ENCODE measurements at regions not wholly inside any gene's neighbourhood (a gene's known extent, or its start where the extent isn't known, plus 50 kb on each side); places are given as distances from the start of the nearest gene placed in this dataset.

GRCh38 chr2:152250421-152251100 is 75.0 kb upstream of the STAM2 start:
- Histone ChIP-seq H3K18ac (ENCODE audit: low read length) (no peak overlapping the region), H3K27ac (replicated peaks; ENCODE audit: low read length) (no peak overlapping the region), H3K4me1 (ENCODE audit: control insufficient read depth in 2 of 2, insufficient read depth in 1 of 2, low read depth in 1 of 2, low read length in 2 of 2) (peaks cover 0 to 2% of the 10 kb centered on the region in 2 donors), H3K4me2 (ENCODE audit: insufficient read depth, low read length, poor library complexity, severe bottlenecking) (no peak overlapping the region), H2AFZ (ENCODE audit: low read length) (no peak overlapping the region), H3K79me1 (ENCODE audit: low read depth, low read length) (no peaks in the 10 kb centered on the region), H4K91ac (ENCODE audit: low read depth, low read length, poor library complexity) (no peak overlapping the region), H3K27me3 (ENCODE audit: control insufficient read depth in 3 of 3, insufficient read depth in 3 of 3, low read depth in 1 of 3, low read length in 3 of 3) (peaks cover 0 to 29% (median 0%) of the 10 kb centered on the region in 3 experiments), H4K8ac (ENCODE audit: low read depth, low read length) (no peak overlapping the region), H3K4me3 (ENCODE audit: low read length in 2 of 2) (no peak overlapping the region), H2BK15ac (ENCODE audit: low read length) (no peak overlapping the region), H3K4ac (ENCODE audit: low read length) (no peak overlapping the region), H2BK12ac (ENCODE audit: low read length) (no peak overlapping the region), H3K9ac (ENCODE audit: low read depth, low read length, poor library complexity) (no peak overlapping the region), H3K36me3 (replicated peaks in 1 of 2; ENCODE audit: control insufficient read depth in 2 of 2, insufficient read depth in 2 of 2, low read length in 2 of 2) (no peaks in the 10 kb centered on the region), H3K9me3 (replicated peaks in 1 of 2; ENCODE audit: control insufficient read depth in 2 of 2, insufficient read depth in 1 of 2, low read depth in 1 of 2, low read length in 2 of 2) (no peaks in the 10 kb centered on the region), H2AK5ac (ENCODE audit: low read depth, low read length) (no peak overlapping the region), H3K23ac (ENCODE audit: low read depth, low read length, poor library complexity) (no peak overlapping the region), H2BK120ac (ENCODE audit: low read depth, low read length) (no peak overlapping the region), H3K14ac (ENCODE audit: low read length) (no peak overlapping the region), H2BK5ac (ENCODE audit: low read length) (no peak overlapping the region)
- WGBS, 2 donors (ENCODE audit: extremely low coverage in 2 of 2, insufficient read length in 2 of 2, insufficient replicate concordance in 1 of 2): no CpG with 5 or more reads among the region's 3 CpGs
- no peak for DNase-seq (ENCODE audit: low spot score)

DNA sequence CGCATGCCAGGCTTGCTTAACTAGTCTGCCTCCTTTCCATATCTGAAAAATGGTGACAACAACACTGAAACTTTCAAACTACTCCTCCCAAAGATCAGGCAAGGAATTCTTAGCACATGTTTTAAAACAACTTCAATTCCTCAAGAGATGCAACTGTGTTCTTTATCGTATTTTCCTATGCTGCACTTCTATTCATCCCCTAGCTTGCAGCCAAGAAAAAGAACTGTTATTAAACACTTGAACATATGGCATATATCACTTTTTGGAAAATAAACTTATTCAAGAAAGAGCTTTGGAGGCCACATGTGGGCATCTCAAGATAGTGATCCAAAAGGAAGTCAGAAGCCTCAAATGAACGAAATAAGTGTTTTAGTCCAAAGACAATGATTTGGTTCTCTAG is 75.6 kb upstream of the STAM2 start:
- Histone ChIP-seq H4K91ac (ENCODE audit: low read depth, low read length, poor library complexity) (no peak overlapping the region), H2BK15ac (ENCODE audit: low read length) (no peak overlapping the region), H3K18ac (ENCODE audit: low read length) (no peak overlapping the region), H2BK5ac (ENCODE audit: low read length) (no peak overlapping the region), H3K27ac (replicated peaks; ENCODE audit: low read length) (no peak overlapping the region), H3K4me2 (ENCODE audit: insufficient read depth, low read length, poor library complexity, severe bottlenecking) (no peak overlapping the region), H3K9me3 (replicated peaks in 1 of 2; ENCODE audit: control insufficient read depth in 2 of 2, insufficient read depth in 1 of 2, low read depth in 1 of 2, low read length in 2 of 2) (no peaks in the 10 kb centered on the region), H2AFZ (ENCODE audit: low read length) (no peak overlapping the region), H3K23ac (ENCODE audit: low read depth, low read length, poor library complexity) (no peak overlapping the region), H3K14ac (ENCODE audit: low read length) (no peak overlapping the region), H4K8ac (ENCODE audit: low read depth, low read length) (no peak overlapping the region), H3K27me3 (ENCODE audit: control insufficient read depth in 3 of 3, insufficient read depth in 3 of 3, low read depth in 1 of 3, low read length in 3 of 3) (peaks cover 0 to 31% (median 0%) of the 10 kb centered on the region in 3 experiments), H2AK5ac (ENCODE audit: low read depth, low read length) (no peak overlapping the region), H3K79me1 (ENCODE audit: low read depth, low read length) (no peaks in the 10 kb centered on the region), H3K36me3 (replicated peaks in 1 of 2; ENCODE audit: control insufficient read depth in 2 of 2, insufficient read depth in 2 of 2, low read length in 2 of 2) (no peaks in the 10 kb centered on the region), H3K4ac (ENCODE audit: low read length) (no peak overlapping the region), H3K9ac (ENCODE audit: low read depth, low read length, poor library complexity) (no peak overlapping the region), H2BK120ac (ENCODE audit: low read depth, low read length) (no peak overlapping the region), H2BK12ac (ENCODE audit: low read length) (no peak overlapping the region), H3K4me1 (ENCODE audit: control insufficient read depth in 2 of 2, insufficient read depth in 1 of 2, low read depth in 1 of 2, low read length in 2 of 2) (peaks cover 0 to 2% of the 10 kb centered on the region in 2 donors), H3K4me3 (ENCODE audit: low read length in 2 of 2) (no peak overlapping the region)
- no peak for DNase-seq (ENCODE audit: low spot score)
- no CpG with 5 or more reads among the region's 3 CpGs for WGBS, 2 donors (ENCODE audit: extremely low coverage in 2 of 2, insufficient read length in 2 of 2, insufficient replicate concordance in 1 of 2)

DNA sequence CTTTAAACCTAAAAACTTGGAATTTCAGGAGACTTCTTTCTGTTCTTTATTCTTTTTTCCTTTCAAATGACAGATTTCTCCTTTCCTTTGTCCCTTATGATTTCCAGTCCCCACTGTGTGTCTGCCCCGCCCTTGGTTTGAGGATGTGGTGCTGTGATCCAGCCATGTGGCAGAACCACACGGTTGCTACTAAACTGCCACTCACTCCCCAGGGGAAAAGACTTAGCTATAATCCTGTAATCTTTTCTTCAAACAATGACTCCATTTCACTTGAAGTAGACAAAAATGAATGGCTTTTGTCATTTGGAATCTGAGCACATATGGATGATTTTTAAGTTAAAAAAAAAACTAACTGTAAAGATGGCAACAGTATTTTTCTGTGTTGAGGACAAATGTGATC is 76.2 kb upstream of the STAM2 start:
- no peak for DNase-seq (ENCODE audit: low spot score)

DNA sequence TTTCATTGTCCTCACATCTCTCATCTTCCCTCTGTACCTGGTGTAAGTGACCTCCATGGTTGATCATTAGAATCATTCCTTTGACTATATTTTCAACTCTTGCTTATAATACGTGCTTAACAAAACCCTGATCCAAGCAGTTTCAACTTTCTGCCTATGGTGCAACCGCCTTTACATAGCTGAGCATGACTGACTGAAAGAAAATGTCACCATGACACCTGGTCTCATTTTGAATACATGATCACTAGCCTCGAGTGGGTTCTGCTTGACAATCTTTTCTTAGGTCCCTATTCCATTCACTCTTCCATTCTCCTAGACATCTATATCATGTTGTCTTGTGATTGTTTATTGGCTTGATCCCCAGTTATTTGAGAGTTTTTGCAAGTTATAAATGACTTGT is 78.9 kb upstream of the STAM2 start:
- Histone ChIP-seq H2BK120ac (ENCODE audit: low read depth, low read length) (no peak overlapping the region), H3K27me3 (ENCODE audit: control insufficient read depth in 3 of 3, insufficient read depth in 3 of 3, low read depth in 1 of 3, low read length in 3 of 3) (peaks cover 0 to 31% (median 0%) of the 10 kb centered on the region in 3 experiments), H2BK15ac (ENCODE audit: low read length) (no peak overlapping the region), H2BK5ac (ENCODE audit: low read length) (no peak overlapping the region), H3K4me3 (ENCODE audit: low read length in 2 of 2) (no peak overlapping the region), H3K23ac (ENCODE audit: low read depth, low read length, poor library complexity) (no peak overlapping the region), H3K9me3 (replicated peaks in 1 of 2; ENCODE audit: control insufficient read depth in 2 of 2, insufficient read depth in 1 of 2, low read depth in 1 of 2, low read length in 2 of 2) (no peaks in the 10 kb centered on the region), H3K18ac (ENCODE audit: low read length) (no peak overlapping the region), H4K8ac (ENCODE audit: low read depth, low read length) (no peak overlapping the region), H2AK5ac (ENCODE audit: low read depth, low read length) (no peak overlapping the region), H4K91ac (ENCODE audit: low read depth, low read length, poor library complexity) (no peak overlapping the region), H3K36me3 (replicated peaks in 1 of 2; ENCODE audit: control insufficient read depth in 2 of 2, insufficient read depth in 2 of 2, low read length in 2 of 2) (no peaks in the 10 kb centered on the region), H3K79me1 (ENCODE audit: low read depth, low read length) (no peaks in the 10 kb centered on the region), H3K27ac (replicated peaks; ENCODE audit: low read length) (no peak overlapping the region), H3K9ac (ENCODE audit: low read depth, low read length, poor library complexity) (no peak overlapping the region), H2AFZ (ENCODE audit: low read length) (no peak overlapping the region), H3K4me2 (ENCODE audit: insufficient read depth, low read length, poor library complexity, severe bottlenecking) (no peak overlapping the region), H3K14ac (ENCODE audit: low read length) (no peak overlapping the region), H3K4ac (ENCODE audit: low read length) (no peak overlapping the region), H3K4me1 (ENCODE audit: control insufficient read depth in 2 of 2, insufficient read depth in 1 of 2, low read depth in 1 of 2, low read length in 2 of 2) (peaks cover 0 to 2% of the 10 kb centered on the region in 2 donors), H2BK12ac (ENCODE audit: low read length) (no peak overlapping the region)
- DNase-seq (ENCODE audit: low spot score): no peak
- WGBS, 2 donors (ENCODE audit: extremely low coverage in 2 of 2, insufficient read length in 2 of 2, insufficient replicate concordance in 1 of 2): no CpG with 5 or more reads among the region's 3 CpGs

More for the DNA sequence above, 76.2 kb upstream of the STAM2 start:
- no peak overlapping the region for H3K4ac ChIP-seq (ENCODE audit: low read length)
- no peak overlapping the region for H3K14ac ChIP-seq (ENCODE audit: low read length)
- H3K4me3 ChIP-seq (ENCODE audit: low read length in 2 of 2): no peak overlapping the region
- H3K23ac ChIP-seq (ENCODE audit: low read depth, low read length, poor library complexity): no peak overlapping the region
- H4K8ac ChIP-seq (ENCODE audit: low read depth, low read length): no peak overlapping the region
- no peak overlapping the region for H2BK12ac ChIP-seq (ENCODE audit: low read length)
- H3K79me1 ChIP-seq (ENCODE audit: low read depth, low read length): no peaks in the 10 kb centered on the region
- H3K9ac ChIP-seq (ENCODE audit: low read depth, low read length, poor library complexity): no peak overlapping the region
- H2AK5ac ChIP-seq (ENCODE audit: low read depth, low read length): no peak overlapping the region
- no peaks in the 10 kb centered on the region for H3K9me3 ChIP-seq (replicated peaks in 1 of 2; ENCODE audit: control insufficient read depth in 2 of 2, insufficient read depth in 1 of 2, low read depth in 1 of 2, low read length in 2 of 2)
- H3K27me3 ChIP-seq (ENCODE audit: control insufficient read depth in 3 of 3, insufficient read depth in 3 of 3, low read depth in 1 of 3, low read length in 3 of 3): peaks cover 0 to 31% (median 0%) of the 10 kb centered on the region in 3 experiments
- H3K18ac ChIP-seq (ENCODE audit: low read length): no peak overlapping the region
- H3K27ac ChIP-seq (replicated peaks; ENCODE audit: low read length): no peak overlapping the region
- H3K4me1 ChIP-seq (ENCODE audit: control insufficient read depth in 2 of 2, insufficient read depth in 1 of 2, low read depth in 1 of 2, low read length in 2 of 2): peaks cover 0 to 2% of the 10 kb centered on the region in 2 donors
- no peak overlapping the region for H3K4me2 ChIP-seq (ENCODE audit: insufficient read depth, low read length, poor library complexity, severe bottlenecking)
- WGBS, 2 donors (ENCODE audit: extremely low coverage in 2 of 2, insufficient read length in 2 of 2, insufficient replicate concordance in 1 of 2): no CpG with 5 or more reads among the region's 2 CpGs
- no peaks in the 10 kb centered on the region for H3K36me3 ChIP-seq (replicated peaks in 1 of 2; ENCODE audit: control insufficient read depth in 2 of 2, insufficient read depth in 2 of 2, low read length in 2 of 2)
- no peak overlapping the region for H2AFZ ChIP-seq (ENCODE audit: low read length)
- no peak overlapping the region for H2BK15ac ChIP-seq (ENCODE audit: low read length)
- no peak overlapping the region for H2BK120ac ChIP-seq (ENCODE audit: low read depth, low read length)
- H2BK5ac ChIP-seq (ENCODE audit: low read length): no peak overlapping the region
- no peak overlapping the region for H4K91ac ChIP-seq (ENCODE audit: low read depth, low read length, poor library complexity)
